ENCODE measurements at regions not wholly inside any gene's neighbourhood (a gene's known extent, or its start where the extent isn't known, plus 50 kb on each side); places are given as distances from the start of the nearest gene placed in this dataset.

DNA sequence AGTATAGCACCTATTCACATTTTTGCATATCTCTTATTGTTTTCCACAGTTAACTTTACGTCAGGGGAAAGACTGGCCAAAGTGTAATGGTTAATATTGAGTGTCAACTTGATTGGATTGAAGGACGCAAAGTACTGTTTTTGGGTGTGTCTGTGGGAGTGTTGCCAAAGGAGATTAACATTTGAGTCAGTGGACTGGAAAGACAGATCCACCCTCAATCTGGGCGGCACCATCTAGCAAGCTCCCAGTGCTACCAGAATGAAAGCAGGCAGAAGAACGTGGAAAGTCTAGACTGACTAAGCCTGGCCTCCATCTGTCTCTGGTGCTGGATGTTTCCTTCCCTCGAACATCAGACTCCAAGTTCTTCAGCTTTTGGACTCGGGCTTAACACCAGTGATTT is 1900.7 kb upstream of the RAG2 start:
- H3K36me3 Mint-ChIP-seq (ENCODE audit: low read depth, unreplicated experiment) = no peaks in the 10 kb centered on the region
- H3K27me3 Mint-ChIP-seq (ENCODE audit: unreplicated experiment) = no peaks in the 10 kb centered on the region
- peaks cover 4% of the 10 kb centered on the region for H3K9me3 Mint-ChIP-seq (ENCODE audit: unreplicated experiment)
- no peaks in the 10 kb centered on the region for H3K4me1 Mint-ChIP-seq (ENCODE audit: unreplicated experiment)
- H3K27ac Mint-ChIP-seq (ENCODE audit: unreplicated experiment) = no peak overlapping the region
- no peak overlapping the region for H3K4me3 Mint-ChIP-seq (ENCODE audit: unreplicated experiment)
- DNase-seq (ENCODE audit: low spot score) = no peak
- TF ChIP-seq, protein P1, sequence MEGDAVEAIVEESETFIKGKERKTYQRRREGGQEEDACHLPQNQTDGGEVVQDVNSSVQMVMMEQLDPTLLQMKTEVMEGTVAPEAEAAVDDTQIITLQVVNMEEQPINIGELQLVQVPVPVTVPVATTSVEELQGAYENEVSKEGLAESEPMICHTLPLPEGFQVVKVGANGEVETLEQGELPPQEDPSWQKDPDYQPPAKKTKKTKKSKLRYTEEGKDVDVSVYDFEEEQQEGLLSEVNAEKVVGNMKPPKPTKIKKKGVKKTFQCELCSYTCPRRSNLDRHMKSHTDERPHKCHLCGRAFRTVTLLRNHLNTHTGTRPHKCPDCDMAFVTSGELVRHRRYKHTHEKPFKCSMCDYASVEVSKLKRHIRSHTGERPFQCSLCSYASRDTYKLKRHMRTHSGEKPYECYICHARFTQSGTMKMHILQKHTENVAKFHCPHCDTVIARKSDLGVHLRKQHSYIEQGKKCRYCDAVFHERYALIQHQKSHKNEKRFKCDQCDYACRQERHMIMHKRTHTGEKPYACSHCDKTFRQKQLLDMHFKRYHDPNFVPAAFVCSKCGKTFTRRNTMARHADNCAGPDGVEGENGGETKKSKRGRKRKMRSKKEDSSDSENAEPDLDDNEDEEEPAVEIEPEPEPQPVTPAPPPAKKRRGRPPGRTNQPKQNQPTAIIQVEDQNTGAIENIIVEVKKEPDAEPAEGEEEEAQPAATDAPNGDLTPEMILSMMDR (IDR thresholded peaks at IDR 0.05; ENCODE audit: unreplicated experiment) = no peak

DNA sequence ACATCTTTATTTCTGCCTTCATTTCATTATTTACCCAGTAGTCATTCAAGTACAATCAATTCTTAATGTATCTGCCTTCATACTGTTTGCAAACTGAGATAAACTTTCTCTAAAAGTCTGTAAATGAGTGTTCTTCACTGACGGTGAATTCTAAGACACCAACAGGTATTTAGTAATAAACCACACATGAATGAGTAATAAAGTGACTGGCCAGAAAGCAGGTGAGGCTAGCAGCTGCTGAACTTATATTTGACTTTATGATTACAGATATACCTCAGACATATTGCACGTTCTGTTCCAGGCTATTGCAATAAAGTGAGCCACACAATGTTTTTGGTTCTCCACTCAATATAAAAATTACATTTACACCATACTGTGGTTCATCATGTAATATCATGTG is 1894.0 kb upstream of the RAG2 start:
- TF ChIP-seq, protein P1 (IDR thresholded peaks at IDR 0.05; ENCODE audit: unreplicated experiment) = no peak
- Mint-ChIP-seq H3K27ac (ENCODE audit: unreplicated experiment) (no peak overlapping the region), H3K27me3 (ENCODE audit: unreplicated experiment) (no peaks in the 10 kb centered on the region), H3K4me1 (ENCODE audit: unreplicated experiment) (no peaks in the 10 kb centered on the region), H3K9me3 (ENCODE audit: unreplicated experiment) (peaks cover 4% of the 10 kb centered on the region), H3K4me3 (ENCODE audit: unreplicated experiment) (no peak overlapping the region), H3K36me3 (ENCODE audit: low read depth, unreplicated experiment) (no peaks in the 10 kb centered on the region)
- no peak for DNase-seq (ENCODE audit: low spot score)

GRCh38 chr11:38481391-38481790 is 1883.4 kb upstream of the RAG2 start:
- no peaks in the 10 kb centered on the region for H3K9me3 Mint-ChIP-seq (ENCODE audit: unreplicated experiment)
- TF ChIP-seq, protein P1 (IDR thresholded peaks at IDR 0.05; ENCODE audit: unreplicated experiment) = no peak
- no peaks in the 10 kb centered on the region for H3K36me3 Mint-ChIP-seq (ENCODE audit: low read depth, unreplicated experiment)
- H3K27ac Mint-ChIP-seq (ENCODE audit: unreplicated experiment) = no peak overlapping the region
- DNase-seq (ENCODE audit: low spot score) = no peak
- no peak overlapping the region for H3K4me3 Mint-ChIP-seq (ENCODE audit: unreplicated experiment)
- no peaks in the 10 kb centered on the region for H3K4me1 Mint-ChIP-seq (ENCODE audit: unreplicated experiment)
- H3K27me3 Mint-ChIP-seq (ENCODE audit: unreplicated experiment) = no peaks in the 10 kb centered on the region

- no peaks in the 10 kb centered on the region for H3K9me3 Mint-ChIP-seq (ENCODE audit: unreplicated experiment)
- TF ChIP-seq, protein P1 (IDR thresholded peaks at IDR 0.05; ENCODE audit: unreplicated experiment) = no peak
- no peak for DNase-seq (ENCODE audit: low spot score)
- H3K27me3 Mint-ChIP-seq (ENCODE audit: unreplicated experiment) = no peaks in the 10 kb centered on the region
- H3K36me3 Mint-ChIP-seq (ENCODE audit: low read depth, unreplicated experiment) = no peaks in the 10 kb centered on the region
- no peak overlapping the region for H3K4me3 Mint-ChIP-seq (ENCODE audit: unreplicated experiment)
- no peak overlapping the region for H3K27ac Mint-ChIP-seq (ENCODE audit: unreplicated experiment)
- no peaks in the 10 kb centered on the region for H3K4me1 Mint-ChIP-seq (ENCODE audit: unreplicated experiment)
Observed at GRCh38 chr11:38476808-38477575, 1879.0 kb upstream of the RAG2 start.

GRCh38 chr11:38461751-38462150 is 1863.7 kb upstream of the RAG2 start:
- Mint-ChIP-seq H3K4me1 (ENCODE audit: unreplicated experiment) (no peaks in the 10 kb centered on the region), H3K27ac (ENCODE audit: unreplicated experiment) (no peak overlapping the region), H3K4me3 (ENCODE audit: unreplicated experiment) (no peak overlapping the region), H3K9me3 (ENCODE audit: unreplicated experiment) (no peaks in the 10 kb centered on the region), H3K36me3 (ENCODE audit: low read depth, unreplicated experiment) (no peaks in the 10 kb centered on the region), H3K27me3 (ENCODE audit: unreplicated experiment) (no peaks in the 10 kb centered on the region)
- no peak for DNase-seq (ENCODE audit: low spot score)
- TF ChIP-seq, protein P1 (IDR thresholded peaks at IDR 0.05; ENCODE audit: unreplicated experiment) = no peak
